Prostate gland (tissue), 2 donors: ENCODE measurements at regions not wholly inside any gene's neighbourhood (a gene's known extent, or its start where the extent isn't known, plus 50 kb on each side); places are given as distances from the start of the nearest gene placed in this dataset.
"Not testable (repeated sequence)": the region's sequence is repeated elsewhere in the genome, so short reads cannot be mapped to it uniquely, and the experiment has no call there.

ENCODE experiments used
- DNase-seq: peaks from one replicate; pipeline ENCODE4 v3.0.0-alpha.2; 2019; ENCODE audit warnings: low spot score
- H3K27ac ChIP-seq, 2 donors: fragments of 200-600 bp; sonication (generic); 2 replicates each; pipeline ENCODE4 v1.5.1; 2017 to 2019
- H3K27me3 ChIP-seq: fragments of 200-600 bp; sonication (generic); replicated peaks from 2 replicates; pipeline ENCODE4 v1.5.1; 2019; ENCODE audit not compliant: insufficient read depth
- H3K36me3 ChIP-seq, 2 donors: fragments of 200-600 bp; sonication (generic); 1 replicate in 1 of 2; 2 replicates in 1 of 2; pipeline versions ENCODE4 v1.5.1 to v1.8.1; 2017 to 2019
- H3K4me1 ChIP-seq: fragments of 200-600 bp; sonication (generic); replicated peaks from 2 replicates; pipeline ENCODE4 v1.5.1; 2019
- H3K4me3 ChIP-seq, 2 donors: fragments of 200-600 bp; sonication (generic); 2 replicates each; pipeline ENCODE4 v1.5.1; 2017 to 2019
- H3K9me3 ChIP-seq: fragments of 200-600 bp; sonication (generic); 2 replicates; pipeline ENCODE4 v1.5.1; 2017
- WGBS: methylation state at CpG from one replicate; pipeline ENCODE4 v1.1.5; 2018; 5-methylcytosine and 5-hydroxymethylcytosine counted together
- intact Hi-C: fragments of 100-400 bp; cut with DNase I; formaldehyde crosslinking; loops from one replicate; pipeline ENCODE4 v1.14.2; 2022

DNA sequence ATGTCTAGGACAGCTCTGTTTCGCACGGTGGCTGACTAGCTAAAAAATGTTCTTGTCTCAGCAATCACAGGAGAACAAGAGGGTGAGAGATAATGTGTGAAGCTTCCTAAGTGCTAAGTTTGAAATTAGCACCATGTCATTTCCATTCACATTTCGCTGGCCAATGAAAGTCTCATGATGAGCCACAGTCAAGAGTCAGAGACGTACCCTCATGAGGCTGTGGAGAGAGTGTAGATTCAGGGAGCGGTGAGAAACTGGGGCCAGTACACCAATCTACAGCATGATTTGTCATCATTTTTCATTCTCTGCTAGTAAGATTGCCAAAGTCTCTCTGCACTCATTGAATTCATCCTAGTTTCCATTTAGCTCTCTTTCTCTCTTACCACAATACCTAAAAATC, 98.1 kb downstream of the FAM72C start:
- H3K27me3 ChIP-seq, H3K4me1 ChIP-seq, intact Hi-C loops, H3K36me3 ChIP-seq, DNase-seq, H3K9me3 ChIP-seq, H3K27ac ChIP-seq, H3K4me3 ChIP-seq: not testable (repeated sequence)
- WGBS = 67% methylated on average over 2 of the region's 5 CpGs

- H3K4me3 ChIP-seq, H3K36me3 ChIP-seq, H3K4me1 ChIP-seq, DNase-seq, H3K9me3 ChIP-seq, intact Hi-C loops, H3K27me3 ChIP-seq, H3K27ac ChIP-seq: not testable (repeated sequence)
- WGBS = 67% methylated on average over 1 of the region's 1 CpG
Observed at GRCh38 chr1:143870388-143870787, 101.4 kb downstream of the FAM72C start.

DNA sequence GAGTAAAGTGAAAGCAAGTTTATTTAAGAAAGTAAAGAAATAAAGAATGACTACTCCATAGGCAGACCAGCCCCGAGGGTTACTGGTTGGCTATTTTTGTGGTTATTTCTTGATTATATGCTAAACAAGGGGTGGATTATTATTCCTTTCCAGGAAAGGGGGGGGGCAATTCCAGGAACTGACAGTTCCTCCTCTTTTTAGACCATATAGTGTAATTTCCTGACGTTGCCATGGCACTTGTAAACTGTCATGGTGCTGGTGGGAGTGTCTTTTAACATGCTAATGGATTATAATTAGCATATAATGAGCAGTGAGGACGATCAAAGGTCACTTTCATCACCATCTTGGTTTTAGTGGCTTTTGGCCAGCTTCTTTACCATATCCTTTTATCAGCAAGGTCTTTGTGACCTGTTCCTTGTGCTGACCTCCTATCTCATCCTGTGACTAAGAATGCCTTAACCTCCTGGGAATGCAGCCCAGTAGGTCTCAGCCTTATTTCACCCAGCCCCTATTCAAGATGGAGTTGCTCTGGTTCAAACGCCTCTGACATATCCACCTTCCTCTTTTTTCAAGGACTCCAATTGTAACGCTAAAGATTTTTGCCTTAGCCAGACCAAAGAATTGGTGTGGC, 104.1 kb downstream of the FAM72C start:
- H3K27me3 ChIP-seq, intact Hi-C loops, DNase-seq, H3K4me3 ChIP-seq, H3K27ac ChIP-seq, H3K4me1 ChIP-seq, H3K9me3 ChIP-seq, H3K36me3 ChIP-seq: not testable (repeated sequence)
- 12% methylated on average over 3 of the region's 5 CpGs for WGBS

DNA sequence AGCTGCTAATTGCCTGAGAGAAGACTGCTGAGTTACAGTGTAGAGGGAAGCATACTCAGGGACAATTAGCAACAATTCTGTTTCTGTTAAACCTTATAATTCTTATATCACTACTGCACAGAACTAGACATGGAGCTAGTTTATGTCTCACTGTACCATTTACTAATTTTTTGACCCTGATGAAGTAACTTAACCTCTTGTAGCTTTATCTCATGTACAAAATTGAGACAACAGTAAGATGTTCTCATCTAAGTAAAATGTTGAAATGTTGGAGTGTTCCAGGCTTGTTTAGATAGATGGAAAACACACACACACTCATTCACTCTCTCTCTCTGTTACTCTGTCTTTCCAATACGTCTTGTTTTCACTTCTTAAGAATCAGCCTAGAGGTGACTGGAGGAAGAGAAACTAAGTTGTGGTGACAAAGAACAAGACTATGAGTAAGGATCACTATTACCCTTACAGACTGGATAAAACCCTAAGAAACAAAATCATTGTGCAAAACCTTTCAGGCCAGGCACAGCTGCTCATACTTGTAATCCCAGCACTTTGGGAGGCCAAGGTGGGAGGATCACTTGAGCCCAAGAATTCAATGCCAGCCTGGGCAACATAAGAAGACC, 107.8 kb downstream of the FAM72C start:
- DNase-seq, H3K36me3 ChIP-seq, H3K9me3 ChIP-seq, H3K4me1 ChIP-seq, H3K4me3 ChIP-seq, H3K27ac ChIP-seq, H3K27me3 ChIP-seq, intact Hi-C loops: not testable (repeated sequence)
- WGBS = no CpG with 5 or more reads among the region's 1 CpG

DNA sequence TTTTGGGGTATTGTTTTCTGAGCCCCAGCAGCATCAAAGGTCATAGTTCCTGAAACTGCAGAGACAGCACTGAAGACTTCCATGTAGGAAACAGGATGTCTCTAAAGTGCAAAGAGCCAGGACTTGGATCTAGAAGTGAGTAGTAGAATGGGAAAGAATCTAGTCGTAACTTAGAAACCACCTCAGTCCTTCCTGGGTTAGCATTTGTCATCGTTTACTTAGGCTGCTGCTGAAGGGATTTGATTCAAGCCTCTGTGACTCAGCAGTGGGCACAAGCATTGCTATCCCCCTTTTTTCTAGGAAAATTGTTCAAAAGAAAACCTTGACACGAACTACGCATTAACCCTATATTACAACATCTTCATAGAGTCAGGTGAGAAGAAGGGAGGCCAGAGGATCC, 109.1 kb downstream of the FAM72C start:
- H3K27ac ChIP-seq, H3K4me1 ChIP-seq, H3K27me3 ChIP-seq, H3K36me3 ChIP-seq, DNase-seq, H3K4me3 ChIP-seq, intact Hi-C loops, H3K9me3 ChIP-seq: not testable (repeated sequence)
- 93% methylated on average over 2 of the region's 4 CpGs for WGBS

- no CpG with 5 or more reads among the region's 1 CpG for WGBS
Observed at GRCh38 chr1:143861306-143861705, 110.5 kb downstream of the FAM72C start.

DNA sequence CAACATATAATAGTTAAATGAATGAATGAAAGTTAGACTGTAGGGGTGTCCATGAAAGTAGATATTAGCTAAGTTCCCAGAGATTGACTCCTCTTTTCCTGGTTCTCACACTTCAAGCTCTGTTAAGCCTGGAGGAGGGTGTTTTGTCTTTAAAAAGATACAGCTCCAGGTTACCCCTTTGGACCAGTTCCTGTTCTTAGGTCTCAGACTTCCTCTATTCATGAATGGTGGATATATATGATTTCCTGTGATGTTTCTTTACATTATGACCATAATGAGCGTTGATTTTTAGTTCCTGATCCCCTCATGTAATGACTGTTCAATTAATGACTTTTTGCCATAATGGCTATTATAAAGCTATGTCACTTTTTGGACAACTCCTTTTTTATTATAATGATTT, 115.9 kb downstream of the FAM72C start:
- DNase-seq, H3K4me1 ChIP-seq, H3K27ac ChIP-seq, H3K27me3 ChIP-seq, H3K36me3 ChIP-seq, H3K4me3 ChIP-seq, intact Hi-C loops, H3K9me3 ChIP-seq: not testable (repeated sequence)
- no CpG with 5 or more reads among the region's 1 CpG for WGBS

More at GRCh38 chr1:143861306-143861705, 110.5 kb downstream of the FAM72C start:
- H3K27me3 ChIP-seq, intact Hi-C loops, H3K36me3 ChIP-seq, H3K9me3 ChIP-seq, H3K27ac ChIP-seq, H3K4me1 ChIP-seq, DNase-seq, H3K4me3 ChIP-seq: not testable (repeated sequence)

GRCh38 chr1:143854069-143854468, 117.7 kb downstream of the FAM72C start:
- no CpG with 5 or more reads among the region's 2 CpGs for WGBS
- H3K9me3 ChIP-seq, H3K27ac ChIP-seq, DNase-seq, H3K36me3 ChIP-seq, H3K4me1 ChIP-seq, intact Hi-C loops, H3K4me3 ChIP-seq, H3K27me3 ChIP-seq: not testable (repeated sequence)

DNA sequence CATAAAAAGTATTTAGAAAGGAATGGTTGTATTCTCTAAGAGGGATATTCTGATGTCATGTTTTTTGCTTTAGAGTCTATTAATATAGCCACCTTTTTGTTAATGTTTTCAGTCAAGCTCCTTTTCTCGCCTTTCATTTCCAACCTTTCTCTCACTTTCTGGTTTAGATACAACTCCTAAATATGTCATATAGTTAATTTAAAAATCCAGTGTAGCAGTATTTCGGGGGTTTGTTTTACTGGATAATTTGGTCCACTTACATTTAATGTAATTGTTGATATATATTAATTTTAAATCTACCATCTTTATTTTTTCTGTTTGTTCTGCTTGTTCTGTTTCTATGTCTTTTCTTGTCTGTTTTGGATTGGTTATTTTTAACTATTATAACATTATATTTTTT, 121.1 kb downstream of the FAM72C start:
- intact Hi-C loops, H3K27ac ChIP-seq, H3K4me1 ChIP-seq, H3K9me3 ChIP-seq, H3K27me3 ChIP-seq, DNase-seq, H3K36me3 ChIP-seq, H3K4me3 ChIP-seq: not testable (repeated sequence)
- WGBS = 88% methylated on average over 2 of the region's 2 CpGs

GRCh38 chr1:143848859-143849258, 122.9 kb downstream of the FAM72C start:
- H3K9me3 ChIP-seq, H3K4me1 ChIP-seq, intact Hi-C loops, H3K27me3 ChIP-seq, H3K4me3 ChIP-seq, H3K36me3 ChIP-seq, DNase-seq, H3K27ac ChIP-seq: not testable (repeated sequence)

GRCh38 chr1:143845193-143845592, 126.6 kb downstream of the FAM72C start:
- H3K9me3 ChIP-seq, H3K4me3 ChIP-seq, H3K4me1 ChIP-seq, H3K36me3 ChIP-seq, H3K27ac ChIP-seq, intact Hi-C loops, H3K27me3 ChIP-seq, DNase-seq: not testable (repeated sequence)
- WGBS = no CpG with 5 or more reads among the region's 1 CpG

DNA sequence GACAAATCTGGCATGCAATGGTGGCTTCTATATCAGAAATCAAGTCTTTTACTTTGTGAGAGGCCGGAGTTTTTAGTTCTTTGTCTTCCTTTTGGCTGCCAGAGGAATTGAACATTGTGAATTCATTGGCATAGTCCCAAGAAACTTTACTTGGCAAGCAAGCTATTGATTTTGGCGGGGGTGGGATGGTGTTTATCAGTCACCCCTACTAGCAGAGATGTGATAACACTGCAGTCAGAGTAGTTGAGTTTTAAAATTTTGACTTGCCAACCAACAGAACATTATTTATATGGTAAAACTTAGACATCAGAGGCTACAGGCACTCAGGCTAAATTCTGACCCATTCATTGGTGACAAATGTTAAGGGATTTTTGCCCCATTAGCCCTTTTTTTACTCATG, 129.7 kb downstream of the FAM72C start:
- not testable (repeated sequence) for H3K4me1 ChIP-seq

GRCh38 chr1:143839182-143839581, 132.6 kb downstream of the FAM72C start:
- intact Hi-C loops, DNase-seq, H3K9me3 ChIP-seq, H3K36me3 ChIP-seq, H3K27me3 ChIP-seq, H3K4me1 ChIP-seq, H3K27ac ChIP-seq, H3K4me3 ChIP-seq: not testable (repeated sequence)
- no CpG with 5 or more reads among the region's 32 CpGs for WGBS

More for the DNA sequence above, 129.7 kb downstream of the FAM72C start:
- H3K27me3 ChIP-seq, DNase-seq, H3K27ac ChIP-seq, H3K4me3 ChIP-seq, H3K9me3 ChIP-seq, H3K36me3 ChIP-seq, intact Hi-C loops: not testable (repeated sequence)
- no CpG with 5 or more reads among the region's 2 CpGs for WGBS
